ENCODE measurements at regions not wholly inside any gene's neighbourhood (a gene's known extent, or its start where the extent isn't known, plus 50 kb on each side); places are given as distances from the start of the nearest gene placed in this dataset.

DNA sequence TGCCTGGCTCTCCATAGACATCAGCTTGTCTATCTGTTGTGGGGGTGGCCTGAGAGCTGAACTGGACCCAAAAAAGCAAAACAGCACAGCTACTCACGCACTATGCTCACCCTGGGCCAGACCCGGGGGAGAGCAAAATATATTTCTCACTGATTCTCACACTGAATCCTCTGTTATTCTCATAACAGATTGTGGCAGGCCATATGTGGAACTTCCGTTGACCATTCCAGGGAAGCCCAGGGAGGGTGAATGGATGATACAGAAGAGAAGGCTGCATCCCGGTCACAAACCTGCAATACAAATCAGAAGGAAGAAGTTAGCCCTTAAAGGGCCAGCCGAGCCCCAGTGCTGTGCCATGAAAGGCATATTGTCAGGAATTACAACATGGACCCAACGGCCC, 362.5 kb downstream of the ZNF536 start:
- TF ChIP-seq JUN (IDR thresholded peaks at IDR 0.05; ENCODE audit: low read depth, low read length): no peak
- TF ChIP-seq, protein P1, sequence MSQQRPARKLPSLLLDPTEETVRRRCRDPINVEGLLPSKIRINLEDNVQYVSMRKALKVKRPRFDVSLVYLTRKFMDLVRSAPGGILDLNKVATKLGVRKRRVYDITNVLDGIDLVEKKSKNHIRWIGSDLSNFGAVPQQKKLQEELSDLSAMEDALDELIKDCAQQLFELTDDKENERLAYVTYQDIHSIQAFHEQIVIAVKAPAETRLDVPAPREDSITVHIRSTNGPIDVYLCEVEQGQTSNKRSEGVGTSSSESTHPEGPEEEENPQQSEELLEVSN (IDR thresholded peaks at IDR 0.05): no peak
- TF ChIP-seq BRCA1 (IDR thresholded peaks at IDR 0.05; ENCODE audit: low read depth, low read length): no peak
- TF ChIP-seq, protein P2, sequence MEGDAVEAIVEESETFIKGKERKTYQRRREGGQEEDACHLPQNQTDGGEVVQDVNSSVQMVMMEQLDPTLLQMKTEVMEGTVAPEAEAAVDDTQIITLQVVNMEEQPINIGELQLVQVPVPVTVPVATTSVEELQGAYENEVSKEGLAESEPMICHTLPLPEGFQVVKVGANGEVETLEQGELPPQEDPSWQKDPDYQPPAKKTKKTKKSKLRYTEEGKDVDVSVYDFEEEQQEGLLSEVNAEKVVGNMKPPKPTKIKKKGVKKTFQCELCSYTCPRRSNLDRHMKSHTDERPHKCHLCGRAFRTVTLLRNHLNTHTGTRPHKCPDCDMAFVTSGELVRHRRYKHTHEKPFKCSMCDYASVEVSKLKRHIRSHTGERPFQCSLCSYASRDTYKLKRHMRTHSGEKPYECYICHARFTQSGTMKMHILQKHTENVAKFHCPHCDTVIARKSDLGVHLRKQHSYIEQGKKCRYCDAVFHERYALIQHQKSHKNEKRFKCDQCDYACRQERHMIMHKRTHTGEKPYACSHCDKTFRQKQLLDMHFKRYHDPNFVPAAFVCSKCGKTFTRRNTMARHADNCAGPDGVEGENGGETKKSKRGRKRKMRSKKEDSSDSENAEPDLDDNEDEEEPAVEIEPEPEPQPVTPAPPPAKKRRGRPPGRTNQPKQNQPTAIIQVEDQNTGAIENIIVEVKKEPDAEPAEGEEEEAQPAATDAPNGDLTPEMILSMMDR (IDR thresholded peaks at IDR 0.05; ENCODE audit: control extremely low read depth in 1 of 3, insufficient read depth in 1 of 3, low read depth in 1 of 3, low read length in 3 of 3): no peak
- no peak for TF ChIP-seq EGR1 (IDR thresholded peaks at IDR 0.05; ENCODE audit: borderline replicate concordance, low read depth, low read length)
- no peak for TF ChIP-seq POLR2AphosphoS5 (IDR thresholded peaks at IDR 0.05; ENCODE audit: low read depth, low read length)
